SK-N-DZ (cell line): ENCODE measurements at regions not wholly inside any gene's neighbourhood (a gene's known extent, or its start where the extent isn't known, plus 50 kb on each side); places are given as distances from the start of the nearest gene placed in this dataset.
A peak's percentile ranks its signal among the peaks of the same experiment; 100 is the strongest.

Experiments used
- DNase-seq: peaks from one replicate; pipeline ENCODE4 v3.0.0-alpha.2; 2015; ENCODE audit warnings: low spot score

- DNase-seq = no peak
Measured at GRCh38 chr13:97561182-97561581, 127.2 kb downstream of the RAP2A start.

GRCh38 chr13:97562962-97563361 is 129.0 kb downstream of the RAP2A start:
- no peak for DNase-seq

- no peak for DNase-seq
Measured at GRCh38 chr13:97564956-97565355, 131.0 kb downstream of the RAP2A start.

GRCh38 chr13:97565906-97566305 is 131.9 kb downstream of the RAP2A start:
- DNase-seq = no peak

- DNase-seq = no peak
Measured at GRCh38 chr13:97566907-97567306, 132.9 kb downstream of the RAP2A start.

GRCh38 chr13:97567510-97568243 is 133.7 kb downstream of the RAP2A start:
- no peak for DNase-seq

GRCh38 chr13:97568850-97569249 is 134.9 kb downstream of the RAP2A start:
- DNase-seq = no peak

- DNase-seq = no peak
Measured at GRCh38 chr13:97569841-97570240, 135.9 kb downstream of the RAP2A start.

- DNase-seq = no peak
Measured at GRCh38 chr13:97570442-97570841, 136.5 kb downstream of the RAP2A start.

GRCh38 chr13:97573011-97573410 is 139.0 kb downstream of the RAP2A start:
- DNase-seq = no peak

- no peak for DNase-seq
Measured at GRCh38 chr13:97574926-97575325, 141.0 kb downstream of the RAP2A start.

- DNase-seq = no peak
Measured at GRCh38 chr13:97577026-97577425, 143.1 kb downstream of the RAP2A start.

- DNase-seq = no peak
Measured at GRCh38 chr13:97582170-97582569, 148.2 kb downstream of the RAP2A start.

- DNase-seq = no peak
Measured at GRCh38 chr13:97583907-97584497, 150.0 kb downstream of the RAP2A start.

- no peak for DNase-seq
Measured at GRCh38 chr13:97586941-97587340, 153.0 kb downstream of the RAP2A start.

- DNase-seq = no peak
Measured at GRCh38 chr13:97588993-97589392, 155.0 kb downstream of the RAP2A start.

GRCh38 chr13:97600458-97601075 is 166.6 kb downstream of the RAP2A start:
- no peak for DNase-seq

GRCh38 chr13:97615266-97615665 is 181.3 kb downstream of the RAP2A start:
- no peak for DNase-seq

GRCh38 chr13:97616385-97616784 is 182.4 kb downstream of the RAP2A start:
- DNase-seq = no peak

- DNase-seq = no peak
Measured at GRCh38 chr13:97621025-97621424, 187.1 kb downstream of the RAP2A start.

- DNase-seq = no peak
Measured at GRCh38 chr13:97621631-97622030, 187.7 kb downstream of the RAP2A start.

- peak; percentile 81 for DNase-seq
Measured at GRCh38 chr13:97627566-97627965, 193.6 kb downstream of the RAP2A start.
